RKO (cell line): ENCODE measurements at regions not wholly inside any gene's neighbourhood (a gene's known extent, or its start where the extent isn't known, plus 50 kb on each side); places are given as distances from the start of the nearest gene placed in this dataset.

ENCODE experiments used
- DNase-seq: peaks from one replicate; pipeline ENCODE4 v3.0.0-alpha.2; 2016; ENCODE audit warnings: low spot score

DNA sequence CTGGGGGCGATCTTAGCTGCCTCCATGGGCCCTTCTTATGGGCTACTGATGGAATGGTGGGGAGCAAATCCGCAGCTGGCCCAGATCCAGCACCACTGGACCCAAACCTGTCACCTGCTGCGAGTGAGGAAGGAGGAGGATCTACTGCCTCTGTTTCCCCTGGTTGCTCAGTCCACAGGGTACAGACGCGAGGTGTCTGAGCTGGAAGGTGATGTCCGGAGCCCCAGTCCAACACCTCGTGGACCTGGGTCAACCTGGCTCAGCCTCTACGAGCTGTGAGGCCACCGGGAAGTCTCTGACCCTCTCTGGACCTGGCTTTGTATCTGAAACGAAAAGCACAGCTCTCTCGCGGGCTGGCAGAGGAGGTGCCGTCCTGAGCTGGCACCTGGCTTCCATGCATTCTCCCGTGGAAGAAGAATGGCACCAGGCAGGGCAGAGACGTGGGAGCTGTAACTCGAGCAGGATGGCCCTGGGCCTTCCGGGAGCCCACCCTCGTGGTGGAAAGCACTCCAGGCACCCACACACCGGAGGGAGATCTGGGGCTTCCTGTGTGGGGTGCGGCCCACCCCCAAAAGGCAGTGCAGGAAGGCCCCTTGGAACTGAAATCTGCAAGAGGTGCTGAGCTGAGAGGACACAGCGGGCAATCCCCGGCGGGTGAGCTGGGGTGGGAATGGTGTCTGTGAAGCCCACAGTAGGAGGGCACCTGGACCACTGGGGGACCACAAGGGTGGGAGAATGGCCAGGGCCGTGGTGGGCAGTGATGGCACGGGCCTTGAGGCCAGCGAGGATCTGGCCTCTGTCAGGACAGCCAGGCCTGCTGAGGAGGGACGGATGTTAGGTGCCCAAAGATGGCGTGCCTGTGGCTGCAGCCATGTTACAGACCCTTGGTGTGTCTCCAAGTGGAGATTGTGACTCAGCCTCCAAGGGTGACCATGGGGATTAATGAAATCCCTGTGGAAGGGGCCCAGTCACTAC lies 133.4 kb downstream of the OLFM1 start:
- no peak for DNase-seq

DNA sequence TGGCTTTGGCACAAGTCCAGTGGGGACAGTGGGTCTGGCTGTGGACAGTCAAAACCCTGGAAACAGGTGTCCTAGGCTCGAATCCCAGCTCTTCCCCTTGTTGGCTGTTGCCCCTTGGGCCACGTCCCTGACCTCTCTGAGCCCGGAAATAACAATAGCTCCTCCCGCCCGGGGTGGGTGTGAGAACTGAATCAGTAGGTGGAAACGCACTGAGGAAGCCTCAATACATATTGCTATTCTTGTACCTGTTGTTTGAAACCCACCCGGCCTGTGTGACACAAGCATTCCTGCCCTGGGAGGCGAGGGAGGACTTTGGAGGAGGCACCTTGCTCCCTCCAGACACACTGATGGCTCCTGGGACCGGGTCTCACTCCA lies 134.1 kb downstream of the OLFM1 start:
- no peak for DNase-seq

DNA sequence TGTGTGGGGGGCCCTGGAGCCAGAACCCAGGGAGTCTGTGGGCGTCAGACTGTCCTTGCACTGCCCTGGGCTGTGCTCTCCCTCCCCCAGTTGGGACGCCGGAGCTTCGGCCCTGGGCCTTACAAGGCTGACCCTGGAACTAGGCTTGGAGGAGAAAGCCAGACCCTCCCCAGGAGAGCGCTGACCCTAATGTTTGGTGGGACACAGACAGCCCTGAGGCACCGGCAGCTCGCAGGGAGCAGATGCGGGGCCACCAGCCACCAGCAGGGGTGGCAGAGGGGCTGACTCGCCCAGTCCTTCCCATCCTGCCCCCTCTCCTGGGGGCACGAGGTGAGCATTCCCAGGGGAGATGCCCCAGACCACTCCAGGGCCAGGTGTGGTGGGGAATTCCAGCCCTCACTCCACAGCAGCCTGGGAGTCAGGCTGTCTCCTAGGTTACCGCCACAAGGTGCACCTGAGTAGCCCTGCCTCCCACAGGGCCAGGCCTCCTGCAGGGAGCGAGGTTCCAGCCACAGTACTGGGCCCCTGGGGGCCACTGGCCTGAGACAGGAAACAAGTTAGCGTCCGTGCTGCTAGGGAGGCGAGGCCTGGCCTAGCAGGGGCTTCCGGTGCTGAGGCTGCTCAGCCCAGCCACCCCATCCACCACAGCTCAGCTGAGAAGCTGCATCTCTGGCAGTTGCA lies 134.6 kb downstream of the OLFM1 start:
- no peak for DNase-seq

DNA sequence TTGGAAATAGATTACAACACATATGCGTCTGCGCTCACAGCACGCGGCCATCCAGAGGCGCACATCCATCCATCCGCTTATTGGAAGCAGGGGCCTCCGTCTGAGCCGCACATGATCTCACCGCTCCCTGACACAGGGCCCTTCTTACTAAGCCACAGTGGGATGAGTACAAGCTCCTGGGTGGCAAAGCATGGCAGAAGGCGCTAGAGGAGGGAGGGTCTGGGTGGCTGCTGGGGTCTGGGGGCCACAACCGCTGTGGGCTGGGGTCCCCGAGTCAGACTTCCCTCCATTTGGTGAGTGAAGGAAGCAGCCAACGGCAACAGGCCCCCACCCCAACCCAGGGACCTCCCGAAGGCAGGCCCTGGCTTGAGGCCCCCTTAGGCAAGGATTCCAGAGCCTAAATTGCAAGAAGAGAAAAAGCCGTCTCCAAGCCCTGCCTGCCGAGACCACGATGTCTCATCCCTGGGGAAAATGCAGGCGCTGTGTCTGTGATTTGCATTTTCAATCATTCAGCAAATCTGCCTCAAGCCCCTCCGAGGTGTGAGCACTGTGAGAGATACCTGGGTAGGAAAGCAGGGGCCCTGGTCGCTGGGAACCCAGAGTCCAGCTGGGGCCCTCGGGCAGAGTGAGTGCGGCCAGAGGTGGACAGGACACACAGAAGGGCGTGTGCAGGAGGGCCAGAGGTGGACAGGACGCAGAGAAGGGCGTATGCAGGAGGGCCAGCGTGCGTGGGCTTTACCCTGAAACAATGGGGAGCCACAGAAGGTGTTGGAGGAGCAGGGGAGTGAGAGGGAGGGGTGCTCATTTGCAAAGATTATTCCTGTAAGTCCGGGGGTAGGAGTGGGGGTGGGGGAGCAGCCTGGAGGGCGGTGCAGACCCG lies 135.7 kb downstream of the OLFM1 start:
- DNase-seq = no peak

DNA sequence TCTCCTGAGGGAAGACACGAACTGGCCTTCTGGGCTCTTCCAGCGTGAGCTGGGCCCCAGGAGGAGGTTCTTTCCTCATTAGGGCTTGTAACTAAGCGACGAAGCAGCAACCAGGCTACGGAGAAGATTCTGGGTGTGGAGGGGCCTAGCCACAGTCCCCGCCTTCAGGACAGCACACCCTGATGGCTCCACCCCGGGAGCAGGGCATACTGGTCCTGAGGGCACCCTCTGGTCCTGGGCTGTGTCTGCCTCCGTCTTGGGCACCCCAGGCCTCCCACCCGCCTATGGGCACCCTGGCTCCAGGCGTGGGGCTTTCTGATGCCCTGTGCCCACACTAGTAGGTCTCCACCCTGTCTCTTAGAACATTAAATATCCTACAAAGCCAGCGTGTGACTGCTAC lies 136.4 kb downstream of the OLFM1 start:
- no peak for DNase-seq

DNA sequence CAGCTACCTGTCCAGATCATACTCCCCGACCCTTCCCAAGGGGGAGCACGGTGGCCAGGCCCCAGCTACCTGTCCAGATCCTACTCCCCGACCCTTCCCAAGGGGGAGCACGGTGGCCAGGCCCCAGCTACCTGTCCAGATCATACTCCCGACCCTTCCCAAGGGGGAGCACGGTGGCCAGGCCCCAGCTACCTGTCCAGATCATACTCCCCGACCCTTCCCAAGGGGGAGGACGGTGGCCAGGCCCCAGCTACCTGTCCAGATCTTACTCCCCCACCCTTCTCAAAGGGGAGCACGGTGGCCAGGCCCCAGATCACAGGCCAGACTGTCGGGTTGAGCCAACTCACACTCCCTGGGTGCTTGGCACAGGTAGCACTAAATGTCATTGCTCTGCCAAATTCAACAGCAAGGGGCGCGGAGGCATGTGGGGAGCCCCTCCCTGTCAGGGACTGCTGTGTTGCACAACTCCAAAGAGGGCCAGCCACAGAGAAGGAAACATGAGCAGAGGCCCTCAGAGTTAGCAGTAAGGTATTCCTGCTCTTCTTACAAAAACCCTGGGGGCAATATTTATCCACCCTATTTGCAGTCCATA lies 136.9 kb downstream of the OLFM1 start:
- DNase-seq = no peak

DNA sequence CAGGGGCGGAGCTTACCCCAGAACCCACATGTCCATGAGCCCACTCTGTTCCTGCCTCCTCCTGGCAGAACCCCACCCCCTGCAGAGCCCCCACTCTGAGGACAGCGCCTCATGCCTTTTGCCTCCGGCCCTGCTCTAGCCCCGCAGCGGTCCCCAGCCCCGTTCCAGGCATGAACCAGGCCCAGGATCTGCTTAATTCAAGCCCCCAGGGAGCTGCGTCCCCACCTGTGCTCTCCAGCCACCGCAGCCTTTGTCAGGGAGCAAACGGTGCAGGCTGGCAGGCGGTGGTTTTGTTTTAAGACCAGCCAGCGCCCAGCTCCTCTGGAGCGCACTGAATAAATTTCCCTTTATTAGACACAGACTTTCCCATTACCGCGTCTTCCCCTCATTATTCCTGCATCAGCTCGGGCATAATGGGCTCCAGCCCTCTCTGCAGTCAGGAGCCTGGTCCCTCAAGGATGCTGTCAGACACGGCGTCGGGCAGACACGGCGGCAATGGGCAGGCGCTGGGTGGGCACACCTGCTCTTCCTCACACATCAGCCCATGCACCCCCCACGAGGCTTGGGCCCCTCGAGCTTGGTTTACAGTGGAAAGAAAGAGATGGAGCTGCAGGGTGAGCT lies 137.6 kb downstream of the OLFM1 start:
- no peak for DNase-seq

DNA sequence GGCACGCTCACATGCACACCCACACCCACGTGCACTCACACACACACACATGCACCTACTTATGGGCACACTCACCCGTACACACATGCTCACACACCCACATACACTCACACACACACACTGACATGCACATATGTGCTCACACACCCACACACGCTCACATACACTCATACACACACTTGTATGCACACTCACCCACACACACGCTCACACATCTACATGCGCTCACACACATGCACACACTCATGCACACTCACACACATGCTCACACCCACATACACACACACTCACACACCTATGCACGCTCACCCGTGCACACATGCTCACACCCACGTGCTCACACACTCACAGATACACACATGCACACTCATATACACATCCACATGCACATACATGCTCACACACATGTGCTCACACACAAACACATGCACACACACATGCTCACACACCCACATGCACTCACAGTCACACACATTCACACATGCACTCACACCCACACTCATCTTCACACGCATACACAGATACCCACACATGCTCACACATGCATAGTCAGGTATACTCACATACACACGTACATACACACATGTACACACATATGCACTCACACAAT lies 138.3 kb downstream of the OLFM1 start:
- DNase-seq = no peak

DNA sequence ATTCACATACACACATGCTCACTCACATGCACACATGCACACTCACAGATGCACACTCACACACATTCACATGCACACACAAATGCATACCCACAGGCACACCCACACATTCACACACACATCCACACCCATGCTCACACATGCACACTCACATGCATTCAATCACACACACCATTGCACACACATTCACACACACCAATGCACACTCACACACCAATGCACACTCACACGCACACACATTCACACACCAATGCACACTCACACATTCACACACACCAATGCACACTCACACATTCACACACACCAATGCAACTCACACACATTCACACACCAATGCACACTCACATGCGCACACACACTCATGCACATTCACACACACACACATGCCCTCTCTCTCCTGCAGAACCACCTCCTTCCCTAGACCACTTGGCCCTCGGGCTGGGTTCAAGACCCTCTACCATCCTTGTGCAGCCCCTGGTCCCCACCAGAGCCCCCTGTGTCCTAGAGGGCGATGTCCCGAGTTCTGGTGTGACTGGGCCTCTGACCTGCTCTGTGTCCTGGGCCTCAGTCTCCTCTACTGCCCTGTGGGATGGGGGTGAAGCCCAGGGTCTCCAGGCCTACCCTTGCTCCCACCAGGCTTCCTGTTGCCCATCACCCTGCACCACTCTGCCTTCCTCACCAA lies 139.0 kb downstream of the OLFM1 start:
- no peak for DNase-seq

DNA sequence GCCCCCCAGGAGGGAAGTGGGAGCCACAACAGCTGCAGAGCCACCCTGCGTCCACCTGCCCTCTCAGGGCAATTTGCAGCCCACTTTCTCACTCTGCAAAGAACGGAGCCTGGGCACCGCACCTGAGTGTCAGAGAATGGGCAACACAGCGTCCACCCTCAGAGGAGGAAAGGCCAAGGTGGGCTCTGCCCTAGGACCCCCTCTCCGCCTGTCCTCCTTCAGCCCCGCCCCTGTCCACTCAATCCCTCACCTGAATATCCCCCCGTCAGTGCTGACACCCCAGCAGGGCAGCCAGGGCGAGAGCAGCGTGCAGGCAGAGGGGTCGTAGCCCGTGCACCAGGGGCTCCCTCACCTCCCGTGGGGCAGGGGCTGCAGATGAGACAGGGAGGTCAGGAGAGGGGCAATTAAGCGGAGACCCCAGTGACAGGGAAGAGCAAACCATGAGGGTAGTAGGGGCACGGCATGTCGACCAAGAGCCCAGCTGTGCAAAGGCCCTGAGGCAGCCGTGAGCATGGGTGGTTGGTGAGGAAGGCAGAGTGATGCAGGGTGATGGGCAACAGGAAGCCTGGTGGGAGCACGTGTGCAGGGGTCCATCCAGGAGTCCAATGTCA lies 140.3 kb downstream of the OLFM1 start:
- DNase-seq = no peak

DNA sequence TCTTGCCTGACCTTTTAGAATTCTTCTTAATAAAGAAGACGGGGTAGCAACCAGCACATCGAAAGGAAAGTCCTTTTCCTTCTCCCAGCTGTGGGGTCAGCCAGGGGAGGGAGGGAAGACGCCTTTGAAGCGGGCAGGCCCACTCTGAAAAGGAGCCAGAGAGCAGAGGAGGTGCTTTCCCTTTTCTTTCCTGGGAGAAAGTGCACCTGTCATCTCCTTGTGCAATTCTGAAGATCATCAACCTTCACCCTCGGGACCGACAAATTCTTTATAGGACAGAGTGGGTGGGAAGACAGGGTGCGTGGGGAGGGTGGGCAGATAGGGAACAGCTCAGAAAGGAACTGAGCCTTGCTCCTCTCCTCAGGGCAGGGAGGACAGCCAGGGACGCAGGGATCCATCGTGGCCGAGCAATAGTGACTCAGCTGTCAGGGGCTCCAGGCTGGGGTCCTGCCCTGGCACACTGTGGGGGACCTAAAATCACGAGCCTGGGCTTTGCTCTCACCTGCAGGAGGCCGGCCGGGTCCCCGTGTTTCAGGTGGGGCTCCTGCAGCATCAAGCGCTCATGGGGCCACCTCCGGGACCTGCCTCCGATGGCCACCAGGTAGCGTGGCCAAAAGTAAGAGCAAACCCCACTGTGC lies 141.0 kb downstream of the OLFM1 start:
- no peak for DNase-seq

DNA sequence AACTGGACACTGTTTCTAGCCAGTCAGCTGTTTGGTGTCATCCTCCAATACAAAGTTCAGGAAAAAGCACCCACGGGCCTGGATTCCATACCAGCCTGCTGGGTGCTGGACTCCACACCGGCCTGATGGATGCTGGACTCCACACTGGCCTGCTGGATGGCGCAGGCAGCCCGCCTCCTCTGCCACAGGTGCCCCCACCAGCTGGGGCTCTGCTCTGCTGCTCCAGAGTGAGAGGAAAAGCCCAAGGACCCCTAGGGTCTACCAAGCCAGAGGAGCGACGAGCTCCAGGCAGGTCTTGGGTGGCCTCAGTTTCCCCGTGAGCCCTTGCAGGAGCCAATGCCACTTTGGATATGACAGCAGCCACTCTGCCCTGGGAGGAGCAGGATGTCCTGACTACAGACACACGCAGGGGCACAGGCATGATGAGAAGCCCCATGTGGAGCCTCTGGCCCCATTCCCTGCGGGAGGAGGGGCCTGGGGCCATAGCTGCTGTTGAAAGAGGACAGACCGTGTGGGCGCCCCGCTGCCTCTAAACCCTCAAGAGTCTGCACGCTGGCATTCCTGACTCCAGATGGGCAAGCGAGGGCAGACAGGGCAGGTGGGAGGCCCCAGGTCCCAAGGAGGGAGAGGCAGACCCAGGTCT lies 141.6 kb downstream of the OLFM1 start:
- no peak for DNase-seq

DNA sequence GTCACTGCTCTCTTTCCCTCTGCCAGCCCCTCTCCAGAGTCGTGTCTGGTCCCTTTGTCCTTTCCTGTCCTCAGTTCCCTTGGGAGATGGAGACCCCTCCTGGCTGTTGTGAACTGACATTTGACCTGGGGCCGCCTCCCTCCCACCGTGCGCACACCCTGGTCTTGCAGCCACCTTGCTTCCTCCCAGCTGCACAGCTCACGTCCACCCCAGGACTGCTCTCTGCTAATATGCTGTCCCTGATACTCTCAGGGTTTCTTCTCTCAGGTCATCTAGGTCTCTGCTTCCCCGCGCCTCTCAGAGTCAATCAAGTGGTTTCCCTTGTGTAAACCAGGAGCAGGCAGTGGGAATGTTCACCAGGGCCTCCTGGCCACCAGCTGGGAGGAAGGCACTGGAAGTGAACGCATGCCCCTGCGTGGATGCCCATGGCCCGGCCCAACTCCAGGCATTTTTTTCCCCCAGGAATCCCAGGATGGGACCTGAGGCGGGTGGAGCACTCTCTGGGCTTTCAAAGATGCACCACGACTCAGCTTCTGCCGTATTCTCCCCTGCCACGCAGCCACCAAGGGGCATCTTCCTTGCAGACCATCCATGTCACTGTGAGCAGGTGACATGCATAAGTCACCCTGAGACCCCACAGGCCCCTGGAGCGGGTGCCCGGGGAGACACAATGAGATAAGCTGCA lies 142.4 kb downstream of the OLFM1 start:
- no peak for DNase-seq

DNA sequence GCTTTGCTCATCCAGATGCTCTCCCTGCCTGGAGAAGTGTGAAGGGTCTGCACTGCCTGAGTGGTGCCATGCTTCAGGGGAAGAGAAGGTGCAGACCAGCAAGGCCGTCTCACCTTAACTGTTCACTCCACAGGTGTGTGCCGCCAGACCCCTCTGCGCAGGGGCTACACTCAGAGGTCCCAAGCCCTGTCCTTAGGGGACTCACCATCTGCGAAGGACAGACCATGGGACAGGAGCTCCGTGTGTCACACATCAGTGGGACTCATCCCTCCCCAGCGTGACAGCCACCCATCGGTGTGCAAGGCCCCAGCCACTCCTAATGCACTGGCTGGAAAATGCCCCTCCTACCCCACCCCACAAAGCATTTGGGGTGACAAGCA lies 142.9 kb downstream of the OLFM1 start:
- no peak for DNase-seq

DNA sequence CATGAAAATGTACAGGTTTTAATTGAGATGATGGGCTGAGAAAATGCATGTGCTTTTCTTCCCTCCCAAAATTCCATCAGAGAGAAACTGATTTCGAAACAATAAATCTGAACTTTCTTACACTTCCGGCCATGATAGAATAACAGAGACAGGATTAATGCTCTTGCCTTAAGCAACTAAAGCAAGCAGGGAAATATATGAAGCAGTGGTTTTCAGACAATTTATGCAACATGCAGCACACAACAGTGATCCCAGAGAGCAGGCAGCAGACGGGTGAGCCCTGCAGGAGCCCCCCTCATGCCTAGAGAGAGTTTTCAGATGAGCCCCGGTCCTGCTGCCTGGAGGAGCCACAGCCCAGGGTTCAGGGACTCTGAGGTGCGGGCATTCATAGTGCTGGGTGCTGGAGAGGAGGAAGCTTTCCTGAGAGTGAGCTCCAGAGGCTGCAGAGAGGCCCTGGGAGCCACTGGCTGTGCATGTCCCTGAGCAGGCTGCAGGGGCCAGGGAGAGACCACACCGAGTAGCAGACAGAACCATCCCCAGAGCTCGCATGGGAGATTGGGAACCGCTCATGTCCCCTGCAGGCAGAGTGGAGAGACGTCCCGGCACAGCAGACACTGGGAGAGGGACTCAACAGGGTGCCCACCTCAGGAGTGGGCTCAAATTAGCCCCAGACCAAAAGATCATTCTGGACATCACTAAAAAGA lies 143.5 kb downstream of the OLFM1 start:
- no peak for DNase-seq

DNA sequence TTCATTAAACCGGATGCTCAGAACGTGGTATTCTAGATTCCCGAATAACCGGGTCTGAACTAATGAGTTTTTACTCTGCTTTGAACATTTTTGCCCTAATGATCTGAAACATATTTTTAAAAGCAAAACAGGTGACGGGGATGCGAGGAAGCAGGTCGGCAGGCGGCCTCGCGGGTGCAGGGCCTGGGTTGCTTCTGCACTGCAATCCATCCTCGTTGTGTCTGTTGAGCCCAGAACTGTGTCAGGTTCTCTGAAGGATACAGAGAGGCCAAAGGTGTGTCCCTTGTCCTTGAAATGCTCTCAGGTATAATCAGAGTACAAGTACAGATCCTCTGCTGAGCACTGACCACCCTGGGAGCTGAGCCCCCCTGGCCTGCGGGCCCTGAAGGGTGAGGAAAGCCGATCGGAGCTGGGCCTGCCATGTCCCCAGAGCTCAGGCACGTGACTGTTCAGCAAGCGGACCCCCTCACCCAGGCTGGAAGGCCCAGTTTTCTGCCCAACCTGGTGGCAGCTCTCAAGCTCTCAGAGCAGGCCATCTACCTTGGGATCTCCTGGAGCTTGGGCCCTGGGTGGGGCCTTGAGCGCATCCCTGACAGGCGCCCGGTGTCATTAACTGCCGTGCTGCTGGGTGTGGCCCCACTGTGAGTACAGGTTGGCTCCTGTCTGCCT lies 151.8 kb downstream of the OLFM1 start:
- no peak for DNase-seq

DNA sequence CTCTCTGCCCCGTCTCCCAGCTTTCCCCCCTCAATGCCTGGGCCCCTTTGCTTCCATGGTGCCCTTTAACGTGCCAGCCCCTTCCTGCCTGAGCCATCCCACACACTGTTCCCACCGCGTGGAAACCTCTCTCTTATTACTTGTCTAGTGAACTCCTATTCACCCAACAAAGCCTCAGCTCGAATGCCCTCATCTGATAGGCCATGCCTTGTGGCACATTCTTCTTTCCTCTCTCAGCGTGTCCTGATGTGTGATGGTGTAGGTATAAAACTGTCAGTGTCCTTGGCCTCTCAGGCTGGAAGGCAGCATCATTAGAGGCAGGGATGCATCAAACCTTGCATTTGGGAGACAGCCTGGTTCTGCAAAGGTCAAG lies 152.3 kb downstream of the OLFM1 start:
- no peak for DNase-seq
